AML-193 (cell line): ENCODE measurements at regions not wholly inside any gene's neighbourhood (a gene's known extent, or its start where the extent isn't known, plus 50 kb on each side); places are given as distances from the start of the nearest gene placed in this dataset.
"Not testable (repeated sequence)": the region's sequence is repeated elsewhere in the genome, so short reads cannot be mapped to it uniquely, and the experiment has no call there.

Experiments
- DNase-seq, 2 experiments: peaks; one replicate each; lab custom pipeline; 2025; lab: John Stamatoyannopoulos, UW

DNA sequence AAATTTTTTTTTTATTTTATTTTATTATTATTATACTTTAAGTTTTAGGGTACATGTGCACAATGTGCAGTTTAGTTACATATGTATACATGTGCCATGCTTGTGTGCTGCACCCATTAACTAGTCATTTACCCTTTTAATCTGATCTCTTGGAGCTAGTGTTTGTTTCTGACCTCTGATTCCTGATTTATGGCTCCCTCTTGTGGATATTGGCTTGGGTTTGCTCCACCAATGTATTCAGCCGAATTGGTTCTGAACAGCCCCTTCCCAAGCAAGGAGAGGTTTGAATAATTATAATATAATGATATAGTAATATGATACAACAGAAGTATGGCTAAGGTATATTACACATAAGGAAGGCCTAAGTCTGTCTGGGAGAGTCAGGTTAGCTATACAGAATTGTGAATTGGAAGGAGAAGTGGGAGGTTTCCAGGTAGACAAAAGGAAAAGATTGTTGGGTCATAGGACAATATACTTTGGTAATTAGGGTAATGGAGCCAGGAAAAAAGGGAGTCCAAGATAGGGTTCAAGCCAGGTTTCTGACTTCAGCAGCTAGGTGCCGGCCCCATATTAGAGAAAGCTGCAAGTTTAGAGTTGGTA is 53.1 kb upstream of the HMCN1 start:
- peak; percentile 57 to 59 for DNase-seq

DNA sequence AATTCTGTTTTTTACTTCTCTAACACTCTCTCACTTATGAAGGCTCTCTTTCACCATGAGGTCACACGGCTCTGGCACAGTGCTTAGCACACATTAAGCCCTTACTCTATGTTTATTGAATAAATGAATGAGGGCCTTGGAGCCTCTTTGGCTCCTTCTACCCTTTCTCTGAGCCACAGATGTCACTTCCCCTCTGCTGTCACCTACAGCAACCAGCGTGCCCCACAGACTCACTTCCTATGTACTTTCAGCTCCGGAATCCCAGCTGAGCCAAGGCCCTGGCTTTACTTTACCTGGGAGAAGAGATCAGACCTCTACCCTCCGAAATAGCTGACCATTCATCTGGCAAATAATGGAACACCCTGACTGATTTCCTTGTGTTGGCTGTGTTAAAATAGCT is 53.7 kb upstream of the HMCN1 start:
- peak; percentile 12 to 31 for DNase-seq

DNA sequence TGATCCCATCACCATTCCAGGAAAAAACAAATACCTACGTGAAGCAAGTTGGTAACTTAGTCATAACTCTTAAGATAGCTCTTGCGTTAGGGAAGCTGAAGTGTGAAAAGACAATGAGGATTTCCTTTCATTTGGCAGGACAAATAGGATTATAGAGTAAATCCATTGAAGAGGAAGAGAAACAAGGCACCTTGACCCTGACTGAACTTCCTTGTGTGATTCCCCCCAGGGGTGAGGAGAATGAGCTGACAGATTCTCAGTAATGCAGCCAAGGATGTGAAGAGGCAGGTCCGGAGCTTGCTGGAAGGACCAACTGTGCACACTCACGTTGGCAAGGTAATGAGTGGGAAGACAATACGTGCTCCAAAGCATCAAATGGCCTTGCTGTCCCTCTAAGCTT is 55.0 kb upstream of the HMCN1 start:
- DNase-seq = no peak

DNA sequence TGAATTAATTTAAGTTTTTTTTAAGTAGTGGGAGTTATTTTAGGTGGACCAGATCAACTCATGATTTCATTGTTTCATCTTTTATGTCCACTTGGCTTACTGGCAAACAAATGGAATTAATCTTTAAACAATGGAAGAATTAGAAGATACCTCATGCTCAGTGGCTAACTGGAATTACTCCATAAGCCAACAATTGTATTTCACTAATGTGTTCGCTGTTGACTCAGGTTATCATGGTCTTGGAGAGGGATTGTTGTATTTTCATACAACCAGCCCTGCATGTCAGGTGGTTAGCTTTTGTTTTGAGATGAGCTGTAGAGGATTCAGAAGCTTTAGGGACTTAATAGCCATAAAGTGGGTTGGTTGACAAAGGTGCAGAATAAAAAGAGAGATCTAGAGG is 57.2 kb upstream of the HMCN1 start:
- no peak for DNase-seq

DNA sequence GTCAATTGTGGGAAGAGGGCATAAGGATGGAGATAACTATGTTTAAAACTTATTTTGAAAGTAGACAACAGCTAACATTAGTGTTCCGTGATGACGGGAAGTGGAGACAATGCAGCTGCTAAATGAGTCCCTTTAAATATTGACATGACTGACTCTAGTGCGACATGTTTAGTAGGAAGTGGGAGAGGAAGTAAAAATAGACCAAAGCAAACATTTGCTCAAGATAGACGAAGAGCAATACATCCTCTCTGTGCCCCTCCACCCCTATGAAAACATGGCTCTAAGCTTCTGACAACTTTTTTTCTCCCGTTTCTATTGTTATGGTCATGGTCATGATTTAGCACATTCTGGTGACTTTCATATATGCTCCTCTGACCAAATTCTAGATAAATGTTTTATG is 60.0 kb upstream of the HMCN1 start:
- no peak for DNase-seq

DNA sequence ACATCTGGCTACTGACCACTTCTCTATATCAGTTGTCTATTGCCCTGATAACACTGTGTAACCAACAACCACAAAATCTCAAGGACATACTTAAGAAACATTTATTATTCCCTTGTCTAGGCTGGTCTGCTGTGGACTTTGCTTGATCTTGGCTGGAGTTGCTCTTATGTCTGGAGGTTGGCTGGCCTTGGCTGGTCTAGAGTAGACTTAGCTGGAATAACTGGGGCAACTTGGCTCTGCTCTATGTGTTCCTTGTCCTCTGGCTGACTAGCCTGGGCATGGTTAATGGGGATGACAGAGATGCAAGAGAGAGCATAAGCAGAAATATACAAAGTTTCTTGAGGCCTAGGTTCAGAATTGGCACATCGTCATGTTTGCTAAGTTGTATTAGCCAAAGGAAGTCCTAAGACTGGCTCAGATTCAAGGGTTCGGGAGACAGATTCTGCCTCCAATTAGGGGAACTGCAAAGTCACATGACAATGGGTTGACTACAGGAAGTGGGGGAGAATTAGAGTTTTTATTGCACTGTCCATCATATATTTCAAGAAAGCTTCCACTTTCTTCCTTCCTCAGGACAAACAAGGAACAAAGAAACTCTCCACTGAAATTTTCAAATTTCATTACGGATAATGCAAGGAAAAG is 61.4 kb upstream of the HMCN1 start:
- DNase-seq = peak; percentile 13 to 23

- DNase-seq = peak; percentile 12 to 46
Measured at GRCh38 chr1:185670187-185670627, 64.0 kb upstream of the HMCN1 start.

- DNase-seq = no peak
Measured at GRCh38 chr1:185668013-185668412, 66.2 kb upstream of the HMCN1 start.

DNA sequence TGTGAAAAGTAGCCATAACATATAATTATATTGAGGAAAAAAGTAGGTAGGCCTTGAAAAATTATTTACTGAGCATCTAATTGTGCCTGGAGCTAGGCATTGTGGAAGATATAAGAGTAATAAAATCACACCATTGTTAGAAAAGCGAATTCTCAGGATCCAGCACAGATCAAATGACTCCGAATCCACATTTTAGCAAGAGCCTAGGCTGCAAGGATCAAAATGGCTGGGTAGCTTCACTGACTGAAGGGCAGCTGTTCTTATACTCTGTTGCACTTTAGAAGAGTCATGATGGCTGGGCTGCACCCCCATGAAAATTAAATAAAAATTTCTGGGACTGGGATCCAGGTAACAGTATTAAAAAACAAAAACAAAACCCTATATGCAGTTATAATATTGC is 67.6 kb upstream of the HMCN1 start:
- no peak for DNase-seq

- DNase-seq = no peak
Measured at GRCh38 chr1:185663771-185664296, 70.4 kb upstream of the HMCN1 start.

- no peak for DNase-seq
Measured at GRCh38 chr1:185663332-185663731, 70.9 kb upstream of the HMCN1 start.

DNA sequence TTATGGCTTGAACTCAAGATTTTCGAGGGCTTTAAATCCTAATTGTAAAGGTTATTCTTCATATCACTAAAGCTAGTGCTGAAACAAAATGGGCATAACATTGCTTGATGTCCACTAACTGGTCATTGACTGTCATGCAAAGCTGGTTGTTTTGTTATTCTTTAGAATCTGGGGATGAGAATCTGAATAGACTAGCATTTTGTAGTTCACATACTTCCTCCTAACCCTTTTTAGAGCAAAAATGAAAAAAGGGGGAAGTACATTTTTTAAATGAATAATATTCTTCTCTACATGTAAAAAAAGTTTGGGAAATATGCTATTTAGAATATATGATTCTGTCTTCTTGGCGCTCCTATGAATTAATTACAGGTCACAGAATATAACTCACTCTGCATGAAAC is 72.2 kb upstream of the HMCN1 start:
- peak in 1 of 2 experiments; percentile 14 for DNase-seq

DNA sequence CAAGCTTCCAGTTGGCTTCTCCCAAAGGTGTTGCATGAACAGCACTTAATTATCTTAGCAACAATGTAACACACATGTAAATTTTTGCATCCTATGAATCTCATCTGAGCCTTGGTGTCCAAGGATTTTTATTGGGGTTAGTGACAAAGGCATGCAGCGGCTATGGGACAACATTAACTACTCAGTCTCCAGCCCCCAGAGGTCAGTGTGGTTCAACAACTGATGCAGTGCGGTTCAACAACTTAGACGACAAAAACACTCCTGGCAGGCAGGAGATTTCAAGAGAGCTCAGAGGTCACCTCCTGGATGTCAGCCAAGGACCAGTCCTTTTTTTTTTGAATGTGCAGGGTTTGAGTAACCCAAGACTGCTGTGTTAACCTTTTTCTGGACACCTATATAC is 77.5 kb upstream of the HMCN1 start:
- no peak for DNase-seq

DNA sequence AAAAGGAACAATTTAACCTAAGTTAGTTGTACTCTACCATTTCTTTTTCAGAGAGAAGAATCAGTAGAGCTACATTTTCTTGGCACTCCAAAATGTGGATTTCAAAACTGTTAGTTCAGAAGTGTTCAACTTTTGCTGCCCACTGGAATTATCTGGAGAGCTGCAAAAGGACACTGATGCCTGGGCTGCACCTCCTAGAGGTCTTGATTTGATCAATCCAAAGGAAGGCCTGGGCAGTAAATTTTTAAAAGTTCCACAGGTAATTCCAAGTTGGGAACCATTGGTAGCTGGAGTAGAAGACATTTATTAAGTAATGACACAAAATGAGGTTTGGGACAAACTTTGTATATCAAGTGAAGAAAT is 79.3 kb upstream of the HMCN1 start:
- no peak for DNase-seq

DNA sequence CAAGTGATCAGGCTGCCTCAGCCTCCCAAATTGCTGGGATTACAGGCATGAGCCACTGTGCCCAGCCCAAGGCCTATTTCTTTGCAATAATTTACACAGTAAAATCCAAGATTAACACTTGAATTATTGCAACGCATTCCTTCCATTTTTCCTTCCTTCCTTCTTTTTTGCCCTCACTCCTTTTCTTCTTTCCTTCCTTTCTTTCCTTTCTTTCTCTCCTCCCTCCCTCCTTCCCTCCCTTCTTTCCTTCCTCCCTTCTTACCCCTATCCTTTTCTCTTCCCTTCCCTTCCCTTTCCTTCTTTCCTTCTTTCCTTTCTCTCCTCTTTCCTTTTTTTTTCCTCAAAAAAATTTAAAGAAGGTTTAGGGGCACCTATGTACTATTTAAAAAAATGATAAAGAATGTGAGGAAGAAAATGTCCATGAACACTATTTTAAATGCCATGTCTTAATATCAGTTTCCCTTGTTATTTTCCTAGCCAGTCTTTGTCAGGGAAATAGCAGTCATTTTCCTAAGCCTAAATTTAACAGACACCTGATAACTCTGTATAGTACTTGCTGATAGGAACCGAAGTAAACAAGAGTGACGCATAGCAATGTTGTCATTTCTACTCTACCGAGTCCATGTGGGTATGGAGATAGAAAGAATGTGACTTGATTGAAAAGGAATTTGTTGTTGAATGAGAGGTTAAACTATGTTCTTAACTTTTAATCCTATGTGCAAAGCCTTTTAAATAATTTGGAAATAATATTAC is 79.8 kb upstream of the HMCN1 start:
- DNase-seq = no peak

- no peak for DNase-seq
Measured at GRCh38 chr1:185653615-185654014, 80.6 kb upstream of the HMCN1 start.

DNA sequence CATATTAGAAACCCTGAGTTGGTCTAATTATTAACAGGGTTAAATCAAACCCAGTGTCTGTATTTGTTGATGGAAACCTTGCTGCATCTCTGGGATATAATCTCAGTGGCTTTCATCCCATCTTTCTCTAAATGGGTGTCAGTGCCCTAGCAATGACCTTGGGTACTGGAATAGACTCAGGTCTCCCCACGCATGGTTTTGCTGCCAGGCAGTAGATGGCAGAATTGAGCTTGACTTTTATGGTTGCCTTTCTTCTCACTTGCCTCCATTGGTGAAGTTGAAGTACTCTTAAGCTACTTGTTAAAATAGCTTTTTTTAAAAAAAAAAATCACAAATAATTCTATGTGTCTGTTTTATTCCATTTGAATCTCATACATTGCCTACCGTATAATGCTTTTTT is 81.8 kb upstream of the HMCN1 start:
- DNase-seq = peak; percentile 17 to 28

- no peak for DNase-seq
Measured at GRCh38 chr1:185650602-185651230, 83.5 kb upstream of the HMCN1 start.

DNA sequence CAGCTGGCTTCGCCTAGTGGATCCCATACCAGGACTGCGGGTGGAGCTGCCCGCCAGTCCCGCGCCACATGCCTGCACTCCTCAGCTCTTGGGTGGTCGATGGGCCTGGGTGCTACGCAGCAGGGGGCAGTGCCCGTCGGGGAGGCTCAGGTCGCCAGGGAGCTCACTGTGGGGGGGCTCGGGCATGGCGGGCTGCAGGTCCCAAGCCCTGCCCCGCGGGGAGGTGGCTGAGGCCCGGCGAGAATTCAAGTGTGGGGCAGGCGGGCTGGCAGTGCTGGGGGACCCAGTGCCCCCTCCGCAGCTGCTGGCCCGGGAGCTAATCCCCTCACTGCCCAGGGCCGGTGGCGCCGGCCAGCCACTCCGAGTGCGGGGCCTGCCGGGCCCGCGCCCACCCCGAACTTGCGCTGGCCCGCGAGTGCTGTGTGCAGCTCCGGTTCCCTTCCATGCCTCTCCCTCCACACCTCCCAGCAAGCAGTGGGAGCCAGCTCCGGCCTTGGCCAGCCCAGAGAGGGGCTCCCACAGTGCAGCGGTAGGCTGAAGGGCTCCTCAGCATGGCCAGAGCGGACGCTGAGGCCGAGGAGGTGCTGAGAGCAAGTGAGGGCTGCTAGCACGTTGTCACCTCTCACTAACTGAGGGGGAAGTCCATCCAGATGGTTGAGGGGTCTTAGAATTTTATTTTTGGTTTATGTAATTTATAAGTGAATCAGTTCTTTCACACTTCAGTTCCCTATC is 85.2 kb upstream of the HMCN1 start:
- DNase-seq = no peak

DNA sequence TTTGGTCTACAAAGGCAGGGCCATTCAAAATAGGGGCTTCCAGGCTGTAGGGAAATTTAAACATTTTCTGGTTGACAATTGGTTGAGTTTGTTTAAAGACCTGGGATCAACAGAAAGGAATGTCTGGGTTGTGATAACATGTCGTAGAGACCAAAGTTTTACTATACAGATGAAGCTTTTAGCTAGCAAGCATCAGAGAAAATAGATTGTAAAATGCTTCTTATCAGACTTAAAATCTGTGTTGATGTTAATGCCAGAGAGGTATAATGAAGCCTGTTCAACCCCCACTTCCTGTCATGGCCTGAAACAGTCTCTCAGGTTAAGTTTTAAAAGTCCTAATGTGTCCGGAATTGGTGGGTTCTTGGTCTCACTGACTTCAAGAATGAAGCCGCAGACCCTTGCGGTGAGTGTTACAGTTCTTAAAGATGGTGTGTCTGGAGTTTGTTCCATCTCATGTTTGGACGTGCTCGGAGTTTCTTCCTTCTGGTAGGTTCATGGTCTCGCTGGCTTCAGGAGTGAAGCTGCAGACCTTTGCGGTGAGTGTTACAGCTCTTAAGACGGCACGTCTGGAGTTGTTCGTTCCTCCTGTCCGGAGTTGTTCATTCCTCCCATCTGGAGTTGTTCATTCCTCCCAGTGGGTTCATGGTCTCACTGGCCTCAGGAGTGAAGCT is 86.5 kb upstream of the HMCN1 start:
- DNase-seq = not testable (repeated sequence)

- DNase-seq = no peak
Measured at GRCh38 chr1:185646202-185646683, 87.9 kb upstream of the HMCN1 start.
